Mucosa of rectum (tissue), 2 donors: ENCODE measurements at regions not wholly inside any gene's neighbourhood (a gene's known extent, or its start where the extent isn't known, plus 50 kb on each side); places are given as distances from the start of the nearest gene placed in this dataset.

Experiments
- H3K27ac ChIP-seq, 2 donors: one replicate each; pipeline ENCODE4 v1.7.0; 2013; ENCODE audit warnings: inconsistent platforms in 2 of 2, low read depth in 2 of 2, low read length in 2 of 2
- H3K27me3 ChIP-seq, 2 donors: one replicate each; pipeline ENCODE4 v1.7.0; 2013; ENCODE audit warnings: low read length in 2 of 2; ENCODE audit not compliant: control insufficient read depth in 2 of 2, insufficient read depth in 2 of 2
- H3K36me3 ChIP-seq, 2 donors: one replicate each; pipeline ENCODE4 v1.7.0; 2013; ENCODE audit warnings: low read length in 2 of 2; ENCODE audit not compliant: control insufficient read depth in 2 of 2, insufficient read depth in 2 of 2
- H3K4me1 ChIP-seq, 2 donors: one replicate each; pipeline ENCODE4 v1.7.0; 2013; ENCODE audit warnings: low read length in 2 of 2, mild to moderate bottlenecking in 1 of 2; ENCODE audit not compliant: control insufficient read depth in 2 of 2, insufficient read depth in 2 of 2
- H3K4me3 ChIP-seq, 2 donors: one replicate each; pipeline ENCODE4 v1.7.0; 2013; ENCODE audit warnings: low read length in 2 of 2
- H3K9ac ChIP-seq, 2 donors: one replicate each; pipeline ENCODE4 v1.7.0; 2013; ENCODE audit warnings: low read length in 2 of 2, low read depth in 1 of 2, mild to moderate bottlenecking in 1 of 2
- H3K9me3 ChIP-seq, 2 donors: one replicate each; pipeline ENCODE4 v1.7.0; 2013; ENCODE audit warnings: low read length in 2 of 2; ENCODE audit not compliant: control insufficient read depth in 2 of 2
- donor health status: healthy.
- donor health status: Normal muscosa, but diverticular disease.

- Histone ChIP-seq H3K4me1 (no peaks in the 10 kb centered on the region), H3K9me3 (no peaks in the 10 kb centered on the region), H3K9ac (no peak overlapping the region), H3K27ac (no peak overlapping the region), H3K36me3 (no peaks in the 10 kb centered on the region), H3K4me3 (no peak overlapping the region), H3K27me3 (no peaks in the 10 kb centered on the region)
Measured at GRCh38 chr2:146847846-146848245, 997.0 kb upstream of the ACVR2A start.

GRCh38 chr2:146844226-146844990, 1000.4 kb upstream of the ACVR2A start:
- H3K4me1 ChIP-seq = no peaks in the 10 kb centered on the region
- H3K27ac ChIP-seq = no peak overlapping the region
- H3K4me3 ChIP-seq = no peak overlapping the region
- H3K27me3 ChIP-seq = no peaks in the 10 kb centered on the region
- H3K9me3 ChIP-seq = no peaks in the 10 kb centered on the region
- no peak overlapping the region for H3K9ac ChIP-seq
- H3K36me3 ChIP-seq = no peaks in the 10 kb centered on the region

GRCh38 chr2:146837857-146838256, 1007.0 kb upstream of the ACVR2A start:
- Histone ChIP-seq H3K9ac (no peak overlapping the region), H3K36me3 (no peaks in the 10 kb centered on the region), H3K9me3 (no peaks in the 10 kb centered on the region), H3K27ac (no peak overlapping the region), H3K27me3 (no peaks in the 10 kb centered on the region), H3K4me3 (no peak overlapping the region), H3K4me1 (no peaks in the 10 kb centered on the region)

- no peaks in the 10 kb centered on the region for H3K4me1 ChIP-seq
- no peak overlapping the region for H3K9ac ChIP-seq
- no peak overlapping the region for H3K27ac ChIP-seq
- no peak overlapping the region for H3K4me3 ChIP-seq
- no peaks in the 10 kb centered on the region for H3K27me3 ChIP-seq
- H3K9me3 ChIP-seq = no peaks in the 10 kb centered on the region
- no peaks in the 10 kb centered on the region for H3K36me3 ChIP-seq
Measured at GRCh38 chr2:146826388-146826787, 1018.4 kb upstream of the ACVR2A start.

GRCh38 chr2:146821836-146822316, 1023.0 kb upstream of the ACVR2A start:
- Histone ChIP-seq H3K27me3 (no peaks in the 10 kb centered on the region), H3K27ac (no peak overlapping the region), H3K4me3 (no peak overlapping the region), H3K9me3 (no peaks in the 10 kb centered on the region), H3K4me1 (no peaks in the 10 kb centered on the region), H3K9ac (no peak overlapping the region), H3K36me3 (no peaks in the 10 kb centered on the region)

DNA sequence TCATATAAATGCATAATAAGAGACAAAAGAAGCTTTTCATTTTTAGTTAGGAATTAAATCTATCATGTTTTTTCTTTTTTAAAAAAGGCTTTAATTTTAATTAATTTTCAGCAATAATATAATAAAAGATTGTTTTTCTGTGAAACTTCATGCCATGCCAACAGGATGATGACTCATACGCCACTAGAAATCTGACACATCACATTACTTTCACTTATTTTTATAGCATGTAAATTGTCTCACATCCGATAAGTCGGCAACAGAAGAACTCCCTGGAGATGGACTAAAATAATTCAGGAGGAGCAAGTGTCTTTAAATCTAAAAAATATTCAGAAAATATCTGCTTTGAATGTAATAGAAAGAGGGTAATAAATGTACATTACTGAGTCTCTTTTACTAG, 1024.2 kb upstream of the ACVR2A start:
- H3K4me3 ChIP-seq = no peak overlapping the region
- H3K27me3 ChIP-seq = no peaks in the 10 kb centered on the region
- H3K9ac ChIP-seq = no peak overlapping the region
- no peaks in the 10 kb centered on the region for H3K36me3 ChIP-seq
- no peaks in the 10 kb centered on the region for H3K4me1 ChIP-seq
- H3K27ac ChIP-seq = no peak overlapping the region
- H3K9me3 ChIP-seq = no peaks in the 10 kb centered on the region

DNA sequence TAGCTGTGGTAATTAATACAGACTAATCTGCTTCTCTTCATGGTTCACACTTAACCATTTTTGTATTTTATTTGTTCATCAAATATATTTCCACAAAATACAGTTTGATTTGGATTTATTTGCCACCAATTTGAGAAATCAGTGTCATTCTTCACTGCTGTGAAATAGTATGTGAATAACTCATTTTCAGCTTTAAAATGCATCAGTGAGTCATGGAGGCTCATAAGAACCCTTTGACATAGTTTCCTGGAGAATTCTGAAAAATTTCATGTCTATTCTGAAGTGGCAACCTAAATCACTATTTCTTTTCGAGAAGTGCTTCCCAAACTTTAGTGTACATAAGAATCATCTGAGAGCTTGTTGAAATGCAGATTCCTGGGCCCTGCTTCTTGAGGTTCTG, 1026.7 kb upstream of the ACVR2A start:
- no peak overlapping the region for H3K9ac ChIP-seq

GRCh38 chr2:146817613-146818012, 1027.2 kb upstream of the ACVR2A start:
- Histone ChIP-seq H3K36me3 (no peaks in the 10 kb centered on the region), H3K9me3 (no peaks in the 10 kb centered on the region), H3K4me3 (no peak overlapping the region), H3K27me3 (no peaks in the 10 kb centered on the region), H3K9ac (no peak overlapping the region), H3K4me1 (no peaks in the 10 kb centered on the region), H3K27ac (no peak overlapping the region)

More for the DNA sequence above, 1026.7 kb upstream of the ACVR2A start:
- no peaks in the 10 kb centered on the region for H3K36me3 ChIP-seq
- no peaks in the 10 kb centered on the region for H3K9me3 ChIP-seq
- no peak overlapping the region for H3K27ac ChIP-seq
- H3K4me1 ChIP-seq = no peaks in the 10 kb centered on the region
- H3K27me3 ChIP-seq = no peaks in the 10 kb centered on the region
- no peak overlapping the region for H3K4me3 ChIP-seq

- no peaks in the 10 kb centered on the region for H3K27me3 ChIP-seq
- no peaks in the 10 kb centered on the region for H3K9me3 ChIP-seq
- no peaks in the 10 kb centered on the region for H3K4me1 ChIP-seq
- H3K9ac ChIP-seq = no peak overlapping the region
- H3K4me3 ChIP-seq = no peak overlapping the region
- H3K36me3 ChIP-seq = no peaks in the 10 kb centered on the region
- no peak overlapping the region for H3K27ac ChIP-seq
Measured at GRCh38 chr2:146814971-146815370, 1029.9 kb upstream of the ACVR2A start.

DNA sequence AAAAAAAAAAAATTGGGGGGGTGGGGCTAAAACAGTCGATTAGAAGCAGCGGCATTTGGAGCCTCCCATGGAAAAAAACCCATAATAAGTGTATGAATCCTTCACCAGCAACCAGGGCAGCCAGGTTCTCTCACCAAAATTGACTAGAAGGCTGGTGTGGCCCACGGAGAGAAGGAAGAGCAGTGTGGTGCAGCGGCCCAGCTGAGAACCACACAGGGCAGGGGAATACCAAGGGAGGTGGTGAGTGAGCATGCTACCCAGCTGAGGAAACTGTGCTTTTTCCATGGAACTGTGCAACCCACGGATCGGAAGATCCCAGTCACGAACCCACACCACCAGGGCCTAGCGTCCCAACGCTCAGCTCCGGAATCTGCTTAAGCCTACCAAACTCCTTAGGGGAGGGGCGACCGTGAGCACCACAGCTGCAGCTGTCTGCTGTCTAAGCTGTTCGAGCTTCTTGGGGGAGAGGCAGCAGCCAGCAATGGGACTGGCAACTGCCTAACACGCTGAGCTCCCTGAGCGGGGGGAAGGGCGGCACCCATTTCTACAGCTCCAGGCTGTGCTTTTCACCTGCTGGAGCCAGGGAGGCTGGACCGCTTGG, 1037.2 kb upstream of the ACVR2A start:
- Histone ChIP-seq H3K27me3 (no peaks in the 10 kb centered on the region), H3K27ac (no peak overlapping the region), H3K9me3 (no peaks in the 10 kb centered on the region), H3K4me1 (no peaks in the 10 kb centered on the region), H3K9ac (no peak overlapping the region), H3K4me3 (no peak overlapping the region), H3K36me3 (no peaks in the 10 kb centered on the region)
